Skeletal muscle tissue (tissue), 3 donors: ENCODE measurements at regions not wholly inside any gene's neighbourhood (a gene's known extent, or its start where the extent isn't known, plus 50 kb on each side); places are given as distances from the start of the nearest gene placed in this dataset.
"Not testable (repeated sequence)": the region's sequence is repeated elsewhere in the genome, so short reads cannot be mapped to it uniquely, and the experiment has no call there.

Source experiments
- H3K27ac ChIP-seq: one replicate; pipeline ENCODE4 v1.7.0; 2013; ENCODE audit warnings: mild to moderate bottlenecking, low read depth, low read length, inconsistent platforms
- H3K27me3 ChIP-seq, 3 donors: one replicate each; pipeline ENCODE4 v1.7.0; 2013; ENCODE audit warnings: low read length in 3 of 3; ENCODE audit not compliant: control insufficient read depth in 3 of 3, insufficient read depth in 3 of 3
- H3K36me3 ChIP-seq, 3 donors: one replicate each; pipeline ENCODE4 v1.7.0; 2013; ENCODE audit warnings: low read length in 3 of 3; ENCODE audit not compliant: control insufficient read depth in 3 of 3, insufficient read depth in 3 of 3
- H3K4me1 ChIP-seq, 3 donors: one replicate each; pipeline ENCODE4 v1.7.0; 2013; ENCODE audit warnings: low read length in 3 of 3, mild to moderate bottlenecking in 3 of 3; ENCODE audit not compliant: control insufficient read depth in 3 of 3, insufficient read depth in 3 of 3
- H3K4me3 ChIP-seq, 3 donors: one replicate each; pipeline ENCODE4 v1.7.0; 2013; ENCODE audit warnings: low read length in 3 of 3
- H3K9ac ChIP-seq, 3 donors: one replicate each; pipeline ENCODE4 v1.7.0; 2013; ENCODE audit warnings: low read length in 3 of 3, mild to moderate bottlenecking in 3 of 3, moderate library complexity in 2 of 3, low read depth in 1 of 3
- H3K9me3 ChIP-seq, 3 donors: one replicate each; pipeline ENCODE4 v1.7.0; 2013; ENCODE audit warnings: low read length in 3 of 3; ENCODE audit not compliant: control insufficient read depth in 3 of 3
- donor health status: Osteomylitis.

- no peaks in the 10 kb centered on the region for H3K27me3 ChIP-seq
- H3K36me3 ChIP-seq: no peaks in the 10 kb centered on the region
- H3K9me3 ChIP-seq: no peaks in the 10 kb centered on the region
- H3K27ac ChIP-seq: no peak overlapping the region
- no peak overlapping the region for H3K4me3 ChIP-seq
- no peak overlapping the region for H3K9ac ChIP-seq
- no peaks in the 10 kb centered on the region for H3K4me1 ChIP-seq
Observed at GRCh38 chr2:13495051-13495450, 778.3 kb downstream of the TRIB2 start.

DNA sequence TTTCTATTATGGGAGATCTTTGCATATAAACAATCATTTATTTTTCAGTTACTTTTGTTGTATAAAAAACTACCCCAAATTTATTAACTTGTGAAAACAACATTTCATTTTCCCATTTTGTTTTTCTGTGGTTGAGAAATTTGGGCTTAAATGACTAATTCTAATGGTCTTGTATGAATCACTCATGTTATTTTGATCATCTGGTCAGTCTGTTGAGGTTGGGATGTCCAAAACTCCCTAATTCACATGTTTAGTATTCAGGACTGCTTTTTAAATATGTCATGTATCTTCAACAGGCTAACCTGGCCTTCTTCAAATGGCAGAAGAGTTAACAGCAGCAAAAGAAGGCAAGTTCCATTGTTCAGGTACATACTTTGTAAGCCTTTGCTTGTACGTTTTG is 788.1 kb downstream of the TRIB2 start:
- H3K27ac ChIP-seq: no peak overlapping the region

DNA sequence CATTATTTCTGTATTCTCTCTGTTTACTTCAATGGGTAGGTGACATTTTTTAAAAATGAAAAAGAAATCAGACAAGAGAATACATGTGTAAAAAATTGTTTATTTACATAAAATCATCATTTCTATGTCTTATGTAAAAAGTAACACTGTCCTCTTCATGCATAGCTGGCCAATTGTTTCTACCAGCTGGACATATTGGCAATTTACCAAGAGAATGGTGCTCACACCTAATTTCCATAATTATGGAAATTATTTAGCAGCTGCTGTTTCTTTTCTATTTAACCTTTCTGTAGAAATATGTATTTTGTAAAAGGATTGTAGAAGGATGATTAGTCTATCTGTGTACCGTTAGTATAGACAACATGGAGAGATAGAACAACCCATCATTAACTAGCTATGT is 791.9 kb downstream of the TRIB2 start:
- no peaks in the 10 kb centered on the region for H3K27me3 ChIP-seq
- H3K36me3 ChIP-seq: no peaks in the 10 kb centered on the region
- H3K27ac ChIP-seq: no peak overlapping the region
- no peak overlapping the region for H3K4me3 ChIP-seq
- no peaks in the 10 kb centered on the region for H3K4me1 ChIP-seq
- no peaks in the 10 kb centered on the region for H3K9me3 ChIP-seq
- no peak overlapping the region for H3K9ac ChIP-seq

More for the DNA sequence above, 788.1 kb downstream of the TRIB2 start:
- H3K4me3 ChIP-seq: no peak overlapping the region
- H3K9me3 ChIP-seq: no peaks in the 10 kb centered on the region
- H3K9ac ChIP-seq: no peak overlapping the region
- H3K4me1 ChIP-seq: no peaks in the 10 kb centered on the region
- H3K27me3 ChIP-seq: no peaks in the 10 kb centered on the region
- H3K36me3 ChIP-seq: no peaks in the 10 kb centered on the region

- Histone ChIP-seq H3K9ac (no peak overlapping the region), H3K27ac (no peak overlapping the region), H3K27me3 (no peaks in the 10 kb centered on the region), H3K4me3 (no peak overlapping the region), H3K9me3 (no peaks in the 10 kb centered on the region), H3K4me1 (no peaks in the 10 kb centered on the region), H3K36me3 (no peaks in the 10 kb centered on the region)
Observed at GRCh38 chr2:13515254-13515653, 798.5 kb downstream of the TRIB2 start.

- H3K27me3 ChIP-seq: no peaks in the 10 kb centered on the region
- no peaks in the 10 kb centered on the region for H3K36me3 ChIP-seq
- H3K4me1 ChIP-seq: no peaks in the 10 kb centered on the region
- H3K9me3 ChIP-seq: no peaks in the 10 kb centered on the region
- no peak overlapping the region for H3K4me3 ChIP-seq
- no peak overlapping the region for H3K9ac ChIP-seq
- no peak overlapping the region for H3K27ac ChIP-seq
Observed at GRCh38 chr2:13522096-13522495, 805.4 kb downstream of the TRIB2 start.

DNA sequence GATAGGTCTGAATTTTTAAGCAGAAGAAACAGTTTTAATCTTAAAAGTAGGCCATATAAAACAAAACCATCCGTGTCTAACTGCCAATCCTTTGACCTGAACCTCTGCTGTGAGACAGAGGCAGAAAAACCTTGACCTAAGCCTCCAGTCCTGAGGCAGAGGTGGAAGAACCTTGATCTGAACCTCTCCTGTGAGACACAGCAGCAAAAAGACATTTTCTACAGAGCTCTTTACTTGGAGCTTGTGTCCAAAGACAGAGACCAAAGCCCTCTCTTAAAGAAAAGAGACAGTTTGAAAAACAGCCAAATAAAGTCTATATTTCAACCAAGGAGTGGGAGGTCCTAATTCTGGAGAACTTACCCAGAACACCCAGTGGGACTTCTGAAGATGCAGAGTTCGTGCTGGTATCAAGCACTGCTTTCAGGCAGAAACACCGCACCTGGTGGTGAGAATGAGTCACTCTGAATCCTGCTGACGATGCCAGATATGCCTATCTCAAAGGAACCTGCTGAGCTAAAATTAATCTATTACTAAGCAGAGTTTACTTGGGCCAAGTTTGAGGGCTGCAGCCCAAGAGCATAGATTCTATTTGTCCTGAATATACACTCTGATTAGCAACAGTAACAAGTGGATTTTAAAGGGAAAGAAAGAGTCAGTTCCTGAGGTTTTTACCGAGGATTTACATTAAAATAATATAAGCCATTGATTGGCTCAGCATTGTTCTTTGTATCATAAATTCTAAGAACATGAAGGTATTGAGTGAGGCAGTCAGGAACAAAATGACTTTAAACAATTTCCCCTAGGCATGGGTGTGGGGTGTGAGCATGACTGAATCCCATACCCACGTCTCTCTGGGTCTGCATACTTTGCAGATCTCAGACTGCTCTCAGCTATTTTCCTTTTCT is 806.4 kb downstream of the TRIB2 start:
- Histone ChIP-seq H3K9me3 (no peaks in the 10 kb centered on the region), H3K9ac (no peak overlapping the region), H3K27me3 (no peaks in the 10 kb centered on the region), H3K4me1 (no peaks in the 10 kb centered on the region), H3K4me3 (peak overlapping the region in 1 of 3 donors; percentile 17), H3K36me3 (no peaks in the 10 kb centered on the region), H3K27ac (peak overlapping the region; percentile 60)

- Histone ChIP-seq H3K9ac (no peak overlapping the region), H3K27me3 (no peaks in the 10 kb centered on the region), H3K27ac (no peak overlapping the region), H3K36me3 (no peaks in the 10 kb centered on the region), H3K4me1 (no peaks in the 10 kb centered on the region), H3K4me3 (no peak overlapping the region), H3K9me3 (no peaks in the 10 kb centered on the region)
Observed at GRCh38 chr2:13524492-13524891, 807.8 kb downstream of the TRIB2 start.

- not testable (repeated sequence) for H3K36me3 ChIP-seq, H3K9ac ChIP-seq, H3K9me3 ChIP-seq, H3K27ac ChIP-seq, H3K4me3 ChIP-seq, H3K27me3 ChIP-seq, H3K4me1 ChIP-seq
Observed at GRCh38 chr2:13531735-13532410, 815.1 kb downstream of the TRIB2 start.

- H3K4me3 ChIP-seq, H3K9me3 ChIP-seq, H3K27ac ChIP-seq, H3K9ac ChIP-seq, H3K4me1 ChIP-seq, H3K36me3 ChIP-seq, H3K27me3 ChIP-seq: not testable (repeated sequence)
Observed at GRCh38 chr2:13532781-13533523, 816.2 kb downstream of the TRIB2 start.

DNA sequence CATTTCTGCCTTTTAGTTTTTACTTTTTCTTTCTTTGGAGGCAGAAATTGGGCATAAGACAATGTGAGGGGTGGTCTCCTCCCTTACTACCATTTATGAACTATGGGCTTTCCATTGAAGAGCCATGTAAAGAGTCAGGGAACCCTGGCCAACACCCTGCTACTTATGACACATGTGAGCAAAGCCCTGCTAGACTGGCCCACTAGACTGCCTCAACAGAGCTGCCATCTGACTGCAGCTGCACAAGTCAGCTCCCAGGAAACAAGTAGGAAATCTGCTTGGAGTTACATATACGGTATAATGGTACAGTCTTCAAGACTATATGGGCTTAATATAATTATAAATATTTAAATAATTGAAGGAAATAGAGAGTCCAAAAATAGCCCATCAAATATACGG is 816.8 kb downstream of the TRIB2 start:
- Histone ChIP-seq H3K9me3 (no peaks in the 10 kb centered on the region), H3K4me3 (no peak overlapping the region), H3K27me3 (no peaks in the 10 kb centered on the region), H3K4me1 (no peaks in the 10 kb centered on the region), H3K36me3 (no peaks in the 10 kb centered on the region), H3K27ac (no peak overlapping the region), H3K9ac (no peak overlapping the region)
